GM19351 (cell line): ENCODE measurements at regions not wholly inside any gene's neighbourhood (a gene's known extent, or its start where the extent isn't known, plus 50 kb on each side); places are given as distances from the start of the nearest gene placed in this dataset.
"Not testable (repeated sequence)": the region's sequence is repeated elsewhere in the genome, so short reads cannot be mapped to it uniquely, and the experiment has no call there.

Source experiments
- ATAC-seq: cut with Tn5 transposase; IDR thresholded peaks from one replicate; pipeline ENCODE4 v1.9.1; 2021; ENCODE audit warnings: mild to moderate bottlenecking, moderate library complexity; ENCODE audit not compliant: unreplicated experiment

- ATAC-seq, result no peak
Measured at GRCh38 chr3:16707260-16707659, 102.0 kb upstream of the DAZL start.

GRCh38 chr3:16708285-16708684, 103.1 kb upstream of the DAZL start:
- no peak for ATAC-seq

- ATAC-seq, result not testable (repeated sequence)
Measured at GRCh38 chr3:16711691-16712090, 106.5 kb upstream of the DAZL start.

- no peak for ATAC-seq
Measured at GRCh38 chr3:16715281-16715680, 110.1 kb upstream of the DAZL start.

DNA sequence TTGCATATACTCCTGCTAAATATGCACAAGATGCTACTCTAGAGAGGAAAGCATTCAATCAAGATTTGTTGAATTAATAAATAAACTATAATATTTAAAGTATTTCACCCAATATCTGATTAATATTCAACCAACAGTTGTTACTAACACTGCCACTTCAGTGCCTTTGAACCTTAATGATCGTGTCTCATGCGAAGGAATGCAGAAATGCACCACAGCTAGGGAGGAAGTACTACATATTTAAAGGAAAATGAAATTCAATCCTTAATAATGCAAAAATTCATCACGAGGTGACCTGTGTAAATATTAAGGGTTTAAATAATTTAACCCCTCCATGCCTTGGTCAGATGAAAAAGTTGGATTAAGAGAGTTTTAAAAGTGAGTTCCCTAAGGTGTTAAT, 114.2 kb upstream of the DAZL start:
- no peak for ATAC-seq

GRCh38 chr3:16720367-16720940, 115.2 kb upstream of the DAZL start:
- ATAC-seq, result no peak

DNA sequence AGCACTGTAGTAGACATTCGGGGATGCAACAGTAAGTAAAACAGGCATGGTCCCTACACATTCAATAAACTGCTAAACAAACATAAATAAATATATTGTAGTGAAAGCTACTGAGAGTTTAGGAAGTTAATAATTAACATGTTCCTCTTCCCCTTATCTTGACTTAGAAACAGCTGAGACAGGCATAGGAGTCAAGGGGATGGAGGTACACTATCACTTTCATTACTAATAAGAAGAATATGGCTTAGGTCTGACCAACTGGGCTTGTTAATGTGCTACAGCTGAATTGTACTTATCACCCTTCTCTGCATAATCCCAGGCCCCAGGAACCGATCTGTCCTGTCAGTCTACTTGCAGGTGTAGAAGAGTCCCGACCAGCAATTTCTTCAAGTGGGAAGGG, 116.3 kb upstream of the DAZL start:
- ATAC-seq, result no peak

DNA sequence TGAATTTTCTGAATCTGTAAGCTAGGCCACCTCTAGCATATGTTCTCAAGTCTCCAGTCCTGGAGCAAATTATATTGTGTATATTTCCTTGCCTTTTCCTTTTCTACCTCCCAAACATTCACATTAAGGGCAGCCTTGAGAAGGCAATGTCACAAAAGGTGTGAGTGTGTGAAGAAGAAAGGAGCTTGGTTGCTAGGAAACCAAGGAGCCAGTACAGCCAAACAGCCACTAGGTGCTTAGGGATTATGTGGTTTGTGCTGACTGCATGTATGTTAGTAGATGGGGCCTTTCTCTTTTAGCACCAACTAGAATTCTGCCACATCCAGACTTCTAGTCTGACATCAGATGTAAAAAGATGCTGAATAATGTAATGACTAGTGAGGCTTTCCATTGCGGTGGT, 118.8 kb upstream of the DAZL start:
- no peak for ATAC-seq

GRCh38 chr3:16724487-16724886, 119.3 kb upstream of the DAZL start:
- no peak for ATAC-seq

GRCh38 chr3:16725972-16726371, 120.7 kb upstream of the DAZL start:
- no peak for ATAC-seq

DNA sequence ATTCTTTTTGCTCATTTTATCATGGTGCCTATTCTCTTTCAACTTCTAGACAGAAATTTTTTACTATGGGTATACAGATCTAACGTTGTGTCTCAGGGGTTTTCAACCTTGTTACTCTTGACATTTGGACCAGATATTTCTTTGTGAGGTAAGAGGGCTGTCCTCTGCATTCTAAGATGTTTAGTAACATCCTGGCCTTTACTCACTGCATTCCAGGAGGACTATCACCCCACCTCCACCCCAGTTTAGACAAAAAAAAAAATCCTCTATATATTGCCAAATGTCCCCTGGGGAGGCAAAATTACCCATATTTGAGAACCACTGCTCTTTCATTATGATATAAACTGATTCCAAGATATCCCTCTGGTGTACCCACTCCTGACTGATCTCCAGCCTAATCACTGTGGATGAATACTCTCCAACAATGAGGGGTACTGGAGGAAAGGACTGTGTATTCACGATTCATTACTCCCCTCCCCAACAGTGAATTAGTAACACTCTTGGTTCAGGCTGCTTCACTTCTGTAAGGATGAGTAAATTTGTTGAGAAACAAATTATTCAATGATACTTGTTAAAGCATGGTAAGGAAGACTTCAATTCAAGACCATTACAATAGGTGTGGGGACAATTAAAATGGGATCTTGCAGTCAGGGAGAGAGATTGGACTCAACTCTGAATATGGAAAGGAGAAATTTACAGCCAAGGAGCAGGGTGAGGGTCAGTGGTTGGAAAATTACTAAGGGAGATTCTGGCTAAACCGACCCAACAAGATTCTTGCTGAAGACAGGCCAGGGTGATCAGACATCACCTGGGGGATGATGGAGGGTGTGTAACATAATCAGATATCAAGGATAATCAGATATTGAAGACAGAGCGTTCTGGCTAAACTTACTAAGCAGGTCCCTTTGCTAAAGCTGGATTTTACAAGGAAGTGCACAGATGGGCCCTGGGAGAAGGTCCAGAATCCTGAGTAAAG, 123.8 kb upstream of the DAZL start:
- ATAC-seq, result no peak

DNA sequence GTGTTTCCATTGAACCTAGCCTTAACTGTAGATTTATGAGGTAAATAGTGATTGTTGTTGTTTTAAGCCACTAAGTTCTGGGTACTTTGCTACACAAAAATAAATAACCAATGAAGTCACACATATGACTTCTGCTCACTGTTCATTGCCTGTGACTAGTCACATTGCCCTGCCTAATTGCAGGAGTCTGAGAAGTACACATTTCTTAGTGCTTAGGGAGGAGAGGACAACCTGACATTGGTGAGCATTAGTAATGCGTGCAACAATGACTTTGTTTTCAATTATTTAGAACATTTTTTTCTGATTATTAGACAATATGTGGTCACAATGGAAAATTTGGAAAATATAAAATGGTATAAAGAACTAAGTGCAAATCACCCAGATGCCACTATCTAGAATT, 133.2 kb upstream of the DAZL start:
- no peak for ATAC-seq

- no peak for ATAC-seq
Measured at GRCh38 chr3:16739541-16740105, 134.4 kb upstream of the DAZL start.

DNA sequence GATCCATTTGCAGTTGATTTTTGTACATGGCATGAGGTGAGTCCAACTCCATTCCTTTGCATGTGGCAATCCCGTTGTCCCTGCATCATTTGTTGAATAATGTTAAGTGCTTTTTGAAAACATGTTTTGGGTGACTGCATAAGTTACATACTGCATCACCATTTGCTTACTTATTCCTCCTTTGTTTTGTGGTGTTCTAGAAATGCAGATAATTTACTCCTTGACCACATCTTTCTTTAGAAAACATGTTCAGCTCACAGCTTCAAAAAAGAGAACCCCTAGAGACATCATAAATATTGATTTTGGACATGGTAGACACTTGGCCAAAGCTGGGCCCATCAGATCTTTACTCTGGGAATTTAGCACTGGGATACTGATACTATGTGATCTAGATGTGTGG, 135.3 kb upstream of the DAZL start:
- ATAC-seq, result no peak

DNA sequence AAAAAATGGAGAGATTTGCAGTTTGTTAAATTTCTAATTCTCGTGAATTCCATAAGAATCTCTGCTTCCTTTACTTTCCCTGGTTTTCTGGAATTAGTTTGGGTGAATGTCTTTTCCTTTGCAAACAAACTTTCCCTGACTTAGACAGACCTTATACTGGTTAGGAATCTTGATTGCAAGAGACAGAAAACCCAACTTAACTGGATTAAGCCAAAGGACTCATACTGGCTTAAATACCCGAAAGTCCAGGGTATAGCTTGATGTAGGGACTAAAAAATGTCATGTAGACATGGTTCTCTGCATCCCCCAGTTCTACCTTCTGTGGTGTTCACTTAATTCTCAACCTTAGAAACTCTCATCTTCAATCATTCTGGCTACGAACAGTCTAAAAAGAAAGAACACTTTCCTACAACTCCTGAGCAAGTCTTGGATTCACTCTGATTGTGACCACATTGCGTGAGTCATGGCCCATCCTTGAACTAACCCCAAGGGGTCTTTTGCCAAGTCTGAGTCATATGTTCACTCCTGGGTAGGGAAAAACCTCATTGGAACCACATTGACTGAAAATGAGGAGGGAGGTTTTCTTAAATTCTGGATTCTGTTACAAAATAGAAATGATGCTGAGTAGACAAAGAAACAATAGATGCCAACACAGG, 136.0 kb upstream of the DAZL start:
- no peak for ATAC-seq

- peak; percentile 81 for ATAC-seq
Measured at GRCh38 chr3:16741890-16742289, 136.7 kb upstream of the DAZL start.

DNA sequence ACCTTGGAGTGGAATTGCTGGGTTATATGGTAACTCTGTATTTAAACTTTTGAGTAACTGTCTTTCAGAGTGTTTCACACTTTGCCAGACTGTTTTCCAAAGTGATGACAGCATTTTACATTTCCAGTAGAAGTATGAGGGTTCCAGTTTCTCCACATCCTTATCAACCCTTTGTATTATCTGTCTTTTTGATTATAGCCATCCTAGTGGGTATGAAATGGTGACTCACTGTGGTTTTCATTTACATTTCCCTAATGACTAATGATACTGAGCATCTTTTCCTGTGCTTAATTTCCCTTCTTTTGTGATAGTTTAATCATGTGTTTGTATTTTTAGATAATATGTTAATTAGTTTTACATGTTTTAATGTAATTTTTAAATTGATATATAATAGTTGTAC, 138.1 kb upstream of the DAZL start:
- ATAC-seq, result no peak

GRCh38 chr3:16759227-16759903, 125.4 kb upstream of the PLCL2 start:
- ATAC-seq, result no peak

GRCh38 chr3:16761571-16761970, 123.2 kb upstream of the PLCL2 start:
- no peak for ATAC-seq

- ATAC-seq, result peak; percentile 65
Measured at GRCh38 chr3:16765661-16766060, 119.1 kb upstream of the PLCL2 start.

- no peak for ATAC-seq
Measured at GRCh38 chr3:16767006-16767405, 117.7 kb upstream of the PLCL2 start.
